ENCODE measurements at regions not wholly inside any gene's neighbourhood (a gene's known extent, or its start where the extent isn't known, plus 50 kb on each side); places are given as distances from the start of the nearest gene placed in this dataset.

GRCh38 chr2:150863691-150864090 lies 376.2 kb upstream of the RND3 start (continued):
- TF ChIP-seq EZH2 (IDR thresholded peaks at IDR 0.05) (no peak), EGR1 (IDR thresholded peaks at IDR 0.05; ENCODE audit: low read depth) (no peak), CEBPB (IDR thresholded peaks at IDR 0.05; ENCODE audit: low read depth) (no peak), SP1 (IDR thresholded peaks at IDR 0.05; ENCODE audit: low read depth) (no peak), ZBTB33 (IDR thresholded peaks at IDR 0.05; ENCODE audit: extremely low read depth, insufficient replicate concordance, low read length) (no peak), ZNF274 (IDR thresholded peaks at IDR 0.05; ENCODE audit: low read depth, low read length) (no peak), SRF (IDR thresholded peaks at IDR 0.05; ENCODE audit: low read depth) (no peak), ELF1 (IDR thresholded peaks at IDR 0.05; ENCODE audit: borderline replicate concordance, low read depth) (no peak), JUND (IDR thresholded peaks at IDR 0.05) (no peak)

- no peak for DNase-seq (ENCODE audit: low read depth, low spot score)
- CTCF ChIA-PET: no interaction called here
- H3K4me2 ChIP-seq (ENCODE audit: low read length): no peak overlapping the region
- TF ChIP-seq POLR2AphosphoS5 (IDR thresholded peaks at IDR 0.05; ENCODE audit: low read depth, low read length) (no peak), REST (IDR thresholded peaks at IDR 0.05; ENCODE audit: low read depth) (no peak), EGR1 (IDR thresholded peaks at IDR 0.05; ENCODE audit: low read depth) (no peak), TCF7L2 (IDR thresholded peaks at IDR 0.05; ENCODE audit: borderline replicate concordance, extremely low read depth, insufficient read depth, insufficient read length) (no peak), CTCF (IDR thresholded peaks at IDR 0.05 in 2 of 3, conservative IDR thresholded peaks at IDR 0.05 in 1 of 3; ENCODE audit: borderline replicate concordance in 1 of 3, insufficient read depth in 1 of 3, low read depth in 2 of 3, low read length in 2 of 3) (no peak), ZBTB33 (IDR thresholded peaks at IDR 0.05; ENCODE audit: extremely low read depth, insufficient replicate concordance, low read length) (no peak), JUND (IDR thresholded peaks at IDR 0.05) (no peak), SIN3A (IDR thresholded peaks at IDR 0.05; ENCODE audit: low read depth) (no peak), RAD21 (IDR thresholded peaks at IDR 0.05; ENCODE audit: low read depth) (no peak), YY1 (IDR thresholded peaks at IDR 0.05; ENCODE audit: extremely low read depth, insufficient replicate concordance, low read depth, low read length) (no peak), POLR2A (IDR thresholded peaks at IDR 0.05; ENCODE audit: borderline replicate concordance, extremely low read depth, insufficient read depth, insufficient read length) (no peak)
Observed at GRCh38 chr2:150860301-150860700, 372.8 kb upstream of the RND3 start.

More at GRCh38 chr2:150860301-150860700, 372.8 kb upstream of the RND3 start:
- Histone ChIP-seq H3K36me3 (ENCODE audit: control insufficient read depth in 1 of 2, insufficient read depth in 2 of 2, low read length in 2 of 2) (no peaks in the 10 kb centered on the region), H3K4me3 (replicated peaks in 1 of 2; ENCODE audit: low read depth in 1 of 2, low read length in 2 of 2) (no peak overlapping the region), H2AFZ (ENCODE audit: low read depth, low read length, poor library complexity, severe bottlenecking) (no peak overlapping the region), H3K4me1 (ENCODE audit: control insufficient read depth in 1 of 2, insufficient read depth in 2 of 2, low read length in 2 of 2) (no peaks in the 10 kb centered on the region), H3K9me3 (ENCODE audit: control insufficient read depth in 1 of 2, insufficient read depth in 1 of 2, low read depth in 1 of 2, low read length in 2 of 2) (no peaks in the 10 kb centered on the region), H4K20me1 (ENCODE audit: insufficient read depth) (no peaks in the 10 kb centered on the region), H3K9ac (ENCODE audit: low read length) (no peak overlapping the region), H3K9me2 (ENCODE audit: insufficient read depth) (no peaks in the 10 kb centered on the region), H3K27me3 (ENCODE audit: insufficient read depth, low read length) (no peaks in the 10 kb centered on the region), H3K79me2 (ENCODE audit: insufficient read depth, low read length) (no peaks in the 10 kb centered on the region), H3K27ac (ENCODE audit: low read depth, low read length) (no peak overlapping the region)
- no peak for ATAC-seq
- RAD21 ChIA-PET (ENCODE audit: low non-redundant PET in 1 of 2, low total read pairs in 2 of 2, uncharacterized antibody in 2 of 2, unreplicated experiment in 2 of 2): no interaction called here
- BruUV-seq (replicated peaks): no TSS peak
- intact Hi-C loops (cut with micrococcal nuclease): no loop called here
- POLR2A ChIA-PET: no interaction called here
